ENCODE measurements at regions not wholly inside any gene's neighbourhood (a gene's known extent, or its start where the extent isn't known, plus 50 kb on each side); places are given as distances from the start of the nearest gene placed in this dataset.

DNA sequence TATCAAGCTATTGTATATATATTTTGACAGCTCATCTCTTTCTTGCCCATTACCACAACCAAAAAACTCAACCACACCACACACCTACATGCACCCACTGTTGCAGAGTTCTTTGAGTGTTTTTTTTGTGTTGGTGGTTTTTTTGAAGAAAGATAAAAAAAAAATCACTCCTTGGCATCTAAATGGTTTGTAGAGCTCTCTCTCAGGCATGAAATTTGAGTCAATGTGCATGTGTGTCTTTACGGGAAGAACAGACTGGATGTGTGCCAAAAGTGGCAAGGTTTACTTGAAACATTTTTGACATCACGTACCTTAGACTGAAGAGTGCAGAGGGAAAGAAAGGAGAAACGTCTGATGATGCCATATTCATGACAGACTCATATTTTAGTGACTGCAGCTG, 154.2 kb downstream of the FHIP1A start:
- Histone ChIP-seq H3K36me3 (ENCODE audit: control insufficient read depth, insufficient read depth, low read length) (no peaks in the 10 kb centered on the region), H3K27me3 (ENCODE audit: control insufficient read depth in 2 of 2, insufficient read depth in 2 of 2, low read length in 2 of 2) (no peaks in the 10 kb centered on the region), H3K9me3 (replicated peaks; ENCODE audit: control insufficient read depth, insufficient read depth, low read depth, low read length) (no peaks in the 10 kb centered on the region), H3K9me1 (ENCODE audit: control insufficient read depth, insufficient read depth, low read length) (no peaks in the 10 kb centered on the region), H3K79me2 (ENCODE audit: control insufficient read depth, insufficient read depth, low read length) (no peaks in the 10 kb centered on the region), H3K4me3 (no peak overlapping the region), H3K4me1 (replicated peaks in 1 of 2; ENCODE audit: control insufficient read depth in 2 of 2, insufficient read depth in 2 of 2, low read length in 2 of 2) (no peaks in the 10 kb centered on the region), H3K9ac (ENCODE audit: insufficient read depth in 1 of 2, low read depth in 2 of 2, low read length in 2 of 2) (no peak overlapping the region), H4K20me1 (replicated peaks; ENCODE audit: control insufficient read depth, insufficient read depth, low read length) (no peaks in the 10 kb centered on the region), H3K27ac (ENCODE audit: extremely low read depth, low read depth, low read length) (no peak overlapping the region), H2AFZ (ENCODE audit: low read depth, low read length) (no peak overlapping the region), H3K4me2 (ENCODE audit: insufficient read depth, low read length) (no peak overlapping the region)
- WGBS (ENCODE audit: insufficient coverage, low coverage, missing lambda C conversion rate): 3% methylated on average over 2 of the region's 3 CpGs
- ChIA-PET POLR2A (no interaction called here), CTCF (ENCODE audit: low intra/inter-chr PET ratio) (no interaction called here)
- ATAC-seq (no peak), DNase-seq (ENCODE audit: extremely low read depth in 1 of 4, low spot score in 3 of 4) (no peak), FAIRE-seq (no peak)
- BruUV-seq (replicated peaks): no TSS peak
- intact Hi-C loops (cut with micrococcal nuclease) (no loop called here), in situ Hi-C loops (cut with MboI) (no loop called here)
- TF ChIP-seq SMAD1 (IDR thresholded peaks at IDR 0.05; ENCODE audit: low read depth, low read length, partially characterized antibody) (no peak), SRSF7 (optimal IDR thresholded peaks at IDR 0.05; ENCODE audit: low read depth, low read length) (no peak), ASH1L (IDR thresholded peaks at IDR 0.05; ENCODE audit: borderline replicate concordance, low read depth, partially characterized antibody) (no peak), ZNF134 (CRISPR knock-in tag; conservative IDR thresholded peaks at IDR 0.05) (no peak), ZNF511 (CRISPR knock-in tag; IDR thresholded peaks at IDR 0.05) (no peak), ZNF23 (CRISPR knock-in tag; IDR thresholded peaks at IDR 0.05) (no peak), ZNF398 (CRISPR knock-in tag; IDR thresholded peaks at IDR 0.05) (no peak), PHTF2 (CRISPR knock-in tag; IDR thresholded peaks at IDR 0.05) (no peak), PHF20 (IDR thresholded peaks at IDR 0.05; ENCODE audit: partially characterized antibody) (no peak), TBL1XR1 (IDR thresholded peaks at IDR 0.05; ENCODE audit: low read length in 2 of 2) (no peak), ZNF668 (CRISPR knock-in tag; IDR thresholded peaks at IDR 0.05) (no peak), ZSCAN32 (CRISPR knock-in tag; IDR thresholded peaks at IDR 0.05) (no peak)
- TF ChIP-seq, protein P1, sequence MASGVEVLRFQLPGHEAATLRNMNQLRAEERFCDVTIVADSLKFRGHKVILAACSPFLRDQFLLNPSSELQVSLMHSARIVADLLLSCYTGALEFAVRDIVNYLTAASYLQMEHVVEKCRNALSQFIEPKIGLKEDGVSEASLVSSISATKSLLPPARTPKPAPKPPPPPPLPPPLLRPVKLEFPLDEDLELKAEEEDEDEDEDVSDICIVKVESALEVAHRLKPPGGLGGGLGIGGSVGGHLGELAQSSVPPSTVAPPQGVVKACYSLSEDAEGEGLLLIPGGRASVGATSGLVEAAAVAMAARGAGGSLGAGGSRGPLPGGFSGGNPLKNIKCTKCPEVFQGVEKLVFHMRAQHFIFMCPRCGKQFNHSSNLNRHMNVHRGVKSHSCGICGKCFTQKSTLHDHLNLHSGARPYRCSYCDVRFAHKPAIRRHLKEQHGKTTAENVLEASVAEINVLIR (CRISPR knock-in tag; IDR thresholded peaks at IDR 0.05): no peak
- TF ChIP-seq, protein P2, sequence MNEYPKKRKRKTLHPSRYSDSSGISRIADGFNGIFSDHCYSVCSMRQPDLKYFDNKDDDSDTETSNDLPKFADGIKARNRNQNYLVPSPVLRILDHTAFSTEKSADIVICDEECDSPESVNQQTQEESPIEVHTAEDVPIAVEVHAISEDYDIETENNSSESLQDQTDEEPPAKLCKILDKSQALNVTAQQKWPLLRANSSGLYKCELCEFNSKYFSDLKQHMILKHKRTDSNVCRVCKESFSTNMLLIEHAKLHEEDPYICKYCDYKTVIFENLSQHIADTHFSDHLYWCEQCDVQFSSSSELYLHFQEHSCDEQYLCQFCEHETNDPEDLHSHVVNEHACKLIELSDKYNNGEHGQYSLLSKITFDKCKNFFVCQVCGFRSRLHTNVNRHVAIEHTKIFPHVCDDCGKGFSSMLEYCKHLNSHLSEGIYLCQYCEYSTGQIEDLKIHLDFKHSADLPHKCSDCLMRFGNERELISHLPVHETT (CRISPR knock-in tag; conservative IDR thresholded peaks at IDR 0.05 in 1 of 2, IDR thresholded peaks at IDR 0.05 in 1 of 2): no peak
- TF ChIP-seq, protein P3, sequence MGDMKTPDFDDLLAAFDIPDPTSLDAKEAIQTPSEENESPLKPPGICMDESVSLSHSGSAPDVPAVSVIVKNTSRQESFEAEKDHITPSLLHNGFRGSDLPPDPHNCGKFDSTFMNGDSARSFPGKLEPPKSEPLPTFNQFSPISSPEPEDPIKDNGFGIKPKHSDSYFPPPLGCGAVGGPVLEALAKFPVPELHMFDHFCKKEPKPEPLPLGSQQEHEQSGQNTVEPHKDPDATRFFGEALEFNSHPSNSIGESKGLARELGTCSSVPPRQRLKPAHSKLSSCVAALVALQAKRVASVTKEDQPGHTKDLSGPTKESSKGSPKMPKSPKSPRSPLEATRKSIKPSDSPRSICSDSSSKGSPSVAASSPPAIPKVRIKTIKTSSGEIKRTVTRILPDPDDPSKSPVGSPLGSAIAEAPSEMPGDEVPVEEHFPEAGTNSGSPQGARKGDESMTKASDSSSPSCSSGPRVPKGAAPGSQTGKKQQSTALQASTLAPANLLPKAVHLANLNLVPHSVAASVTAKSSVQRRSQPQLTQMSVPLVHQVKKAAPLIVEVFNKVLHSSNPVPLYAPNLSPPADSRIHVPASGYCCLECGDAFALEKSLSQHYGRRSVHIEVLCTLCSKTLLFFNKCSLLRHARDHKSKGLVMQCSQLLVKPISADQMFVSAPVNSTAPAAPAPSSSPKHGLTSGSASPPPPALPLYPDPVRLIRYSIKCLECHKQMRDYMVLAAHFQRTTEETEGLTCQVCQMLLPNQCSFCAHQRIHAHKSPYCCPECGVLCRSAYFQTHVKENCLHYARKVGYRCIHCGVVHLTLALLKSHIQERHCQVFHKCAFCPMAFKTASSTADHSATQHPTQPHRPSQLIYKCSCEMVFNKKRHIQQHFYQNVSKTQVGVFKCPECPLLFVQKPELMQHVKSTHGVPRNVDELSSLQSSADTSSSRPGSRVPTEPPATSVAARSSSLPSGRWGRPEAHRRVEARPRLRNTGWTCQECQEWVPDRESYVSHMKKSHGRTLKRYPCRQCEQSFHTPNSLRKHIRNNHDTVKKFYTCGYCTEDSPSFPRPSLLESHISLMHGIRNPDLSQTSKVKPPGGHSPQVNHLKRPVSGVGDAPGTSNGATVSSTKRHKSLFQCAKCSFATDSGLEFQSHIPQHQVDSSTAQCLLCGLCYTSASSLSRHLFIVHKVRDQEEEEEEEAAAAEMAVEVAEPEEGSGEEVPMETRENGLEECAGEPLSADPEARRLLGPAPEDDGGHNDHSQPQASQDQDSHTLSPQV (IDR thresholded peaks at IDR 0.05): no peak
